ENCODE measurements at regions not wholly inside any gene's neighbourhood (a gene's known extent, or its start where the extent isn't known, plus 50 kb on each side); places are given as distances from the start of the nearest gene placed in this dataset.

GRCh38 chr6:18976091-18976490, 588.9 kb downstream of the RNF144B start:
- POLR2A ChIA-PET = no interaction called here
- Mint-ChIP-seq H3K36me3 (ENCODE audit: insufficient read depth, unreplicated experiment) (no peaks in the 10 kb centered on the region), H3K27me3 (ENCODE audit: insufficient read depth, unreplicated experiment) (peaks cover 57% of the 10 kb centered on the region), H3K4me1 (ENCODE audit: insufficient read depth, unreplicated experiment) (no peaks in the 10 kb centered on the region), H3K4me3 (ENCODE audit: unreplicated experiment) (no peak overlapping the region), H3K9me3 (ENCODE audit: unreplicated experiment) (no peaks in the 10 kb centered on the region), H3K27ac (ENCODE audit: low read depth, unreplicated experiment) (no peak overlapping the region)
- BruUV-seq (replicated peaks) = no TSS peak
- intact Hi-C loops (cut with micrococcal nuclease) = no loop called here
- CTCF ChIA-PET = interaction anchor here (2.3 kb wide), 1 partner anchor 10 kb away, joined by 7 read pairs; no protein-coding TSS in a partner anchor
- TF ChIP-seq CTCF (IDR thresholded peaks at IDR 0.05; ENCODE audit: unreplicated experiment) = no peak
- no peak for DNase-seq (ENCODE audit: unreplicated experiment)

GRCh38 chr6:18976966-18977365, 589.8 kb downstream of the RNF144B start:
- intact Hi-C loops (cut with micrococcal nuclease) = no loop called here
- peaks cover 60% of the 10 kb centered on the region for H3K27me3 Mint-ChIP-seq (ENCODE audit: insufficient read depth, unreplicated experiment)
- BruUV-seq (replicated peaks) = no TSS peak
- no peaks in the 10 kb centered on the region for H3K36me3 Mint-ChIP-seq (ENCODE audit: insufficient read depth, unreplicated experiment)
- no peak for TF ChIP-seq CTCF (IDR thresholded peaks at IDR 0.05; ENCODE audit: unreplicated experiment)
- no peaks in the 10 kb centered on the region for H3K9me3 Mint-ChIP-seq (ENCODE audit: unreplicated experiment)
- no peak overlapping the region for H3K27ac Mint-ChIP-seq (ENCODE audit: low read depth, unreplicated experiment)
- ChIA-PET POLR2A (no interaction called here), CTCF (interaction anchor here (0.7 to 2.3 kb wide), 2 partner anchors 9 to 204 kb away, joined by 3 to 7 read pairs; no protein-coding TSS in a partner anchor)
- H3K4me3 Mint-ChIP-seq (ENCODE audit: unreplicated experiment) = no peak overlapping the region
- H3K4me1 Mint-ChIP-seq (ENCODE audit: insufficient read depth, unreplicated experiment) = no peaks in the 10 kb centered on the region
- DNase-seq (ENCODE audit: unreplicated experiment) = no peak

GRCh38 chr6:18978337-18979128, 591.4 kb downstream of the RNF144B start:
- Mint-ChIP-seq H3K27ac (ENCODE audit: low read depth, unreplicated experiment) (no peak overlapping the region), H3K9me3 (ENCODE audit: unreplicated experiment) (no peaks in the 10 kb centered on the region), H3K36me3 (ENCODE audit: insufficient read depth, unreplicated experiment) (no peaks in the 10 kb centered on the region), H3K4me1 (ENCODE audit: insufficient read depth, unreplicated experiment) (no peaks in the 10 kb centered on the region), H3K4me3 (ENCODE audit: unreplicated experiment) (no peak overlapping the region), H3K27me3 (ENCODE audit: insufficient read depth, unreplicated experiment) (peaks cover 69% of the 10 kb centered on the region)
- intact Hi-C loops (cut with micrococcal nuclease) = no loop called here
- TF ChIP-seq CTCF (IDR thresholded peaks at IDR 0.05; ENCODE audit: unreplicated experiment) = no peak
- BruUV-seq (replicated peaks) = no TSS peak
- POLR2A ChIA-PET = no interaction called here
- no peak for DNase-seq (ENCODE audit: unreplicated experiment)
- CTCF ChIA-PET = no interaction called here

- intact Hi-C loops (cut with micrococcal nuclease) = no loop called here
- H3K9me3 Mint-ChIP-seq (ENCODE audit: unreplicated experiment) = no peaks in the 10 kb centered on the region
- TF ChIP-seq CTCF (IDR thresholded peaks at IDR 0.05; ENCODE audit: unreplicated experiment) = no peak
- BruUV-seq (replicated peaks) = no TSS peak
- no peak for DNase-seq (ENCODE audit: unreplicated experiment)
- H3K27ac Mint-ChIP-seq (ENCODE audit: low read depth, unreplicated experiment) = no peak overlapping the region
- H3K4me1 Mint-ChIP-seq (ENCODE audit: insufficient read depth, unreplicated experiment) = no peaks in the 10 kb centered on the region
- ChIA-PET POLR2A (no interaction called here), CTCF (interaction anchor here (1.2 to 2.0 kb wide), 2 partner anchors 9 to 1071 kb away, joined by 4 to 7 read pairs; no protein-coding TSS in a partner anchor)
- H3K36me3 Mint-ChIP-seq (ENCODE audit: insufficient read depth, unreplicated experiment) = no peaks in the 10 kb centered on the region
- no peak overlapping the region for H3K4me3 Mint-ChIP-seq (ENCODE audit: unreplicated experiment)
- peaks cover 20% of the 10 kb centered on the region for H3K27me3 Mint-ChIP-seq (ENCODE audit: insufficient read depth, unreplicated experiment)
These were observed 597.9 kb downstream of the RNF144B start for GRCh38 chr6:18985061-18985460.

All from MCF 10A (cell line).